ENCODE measurements at regions not wholly inside any gene's neighbourhood (a gene's known extent, or its start where the extent isn't known, plus 50 kb on each side); places are given as distances from the start of the nearest gene placed in this dataset.
A peak's percentile ranks its signal among the peaks of the same experiment; 100 is the strongest.
"Not testable (repeated sequence)": the region's sequence is repeated elsewhere in the genome, so short reads cannot be mapped to it uniquely, and the experiment has no call there.

DNA sequence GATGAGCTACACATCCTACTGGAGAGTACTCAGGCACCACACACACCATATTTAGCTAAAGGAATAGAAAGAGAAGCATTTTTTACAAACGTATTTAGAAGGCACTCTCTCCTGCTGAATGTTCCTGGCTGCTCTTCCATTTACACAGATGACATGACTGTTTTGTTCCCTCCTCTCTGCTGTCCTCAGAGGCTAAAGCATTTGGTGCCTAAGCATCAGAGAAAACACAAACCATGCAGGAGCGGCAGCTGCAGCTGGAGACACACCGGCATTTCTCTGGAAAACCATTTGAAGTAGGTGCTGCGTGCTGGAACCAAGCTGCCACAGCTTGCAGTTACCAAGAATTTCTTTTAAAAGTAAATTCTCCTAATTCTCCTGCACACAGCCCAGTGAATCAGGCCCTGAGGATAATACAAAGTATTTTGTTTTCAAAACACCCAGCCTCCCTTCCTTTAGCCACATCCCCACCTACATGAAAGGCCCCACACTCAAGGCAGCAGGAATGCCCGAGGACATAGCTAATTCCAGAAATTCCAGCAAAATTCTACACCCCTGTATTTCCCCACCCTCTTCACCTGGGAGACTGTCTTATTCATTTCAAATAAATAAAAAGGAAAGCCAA, 488.9 kb upstream of the SOX11 start:
- intact Hi-C loops (cut with DNase I), result no loop called here
- WGBS, 2 donors, result 33 to 42% methylated on average over 5 of the region's 5 CpGs
- no peak for TF ChIP-seq POLR2A (IDR thresholded peaks at IDR 0.05)
- TF ChIP-seq, protein P1, sequence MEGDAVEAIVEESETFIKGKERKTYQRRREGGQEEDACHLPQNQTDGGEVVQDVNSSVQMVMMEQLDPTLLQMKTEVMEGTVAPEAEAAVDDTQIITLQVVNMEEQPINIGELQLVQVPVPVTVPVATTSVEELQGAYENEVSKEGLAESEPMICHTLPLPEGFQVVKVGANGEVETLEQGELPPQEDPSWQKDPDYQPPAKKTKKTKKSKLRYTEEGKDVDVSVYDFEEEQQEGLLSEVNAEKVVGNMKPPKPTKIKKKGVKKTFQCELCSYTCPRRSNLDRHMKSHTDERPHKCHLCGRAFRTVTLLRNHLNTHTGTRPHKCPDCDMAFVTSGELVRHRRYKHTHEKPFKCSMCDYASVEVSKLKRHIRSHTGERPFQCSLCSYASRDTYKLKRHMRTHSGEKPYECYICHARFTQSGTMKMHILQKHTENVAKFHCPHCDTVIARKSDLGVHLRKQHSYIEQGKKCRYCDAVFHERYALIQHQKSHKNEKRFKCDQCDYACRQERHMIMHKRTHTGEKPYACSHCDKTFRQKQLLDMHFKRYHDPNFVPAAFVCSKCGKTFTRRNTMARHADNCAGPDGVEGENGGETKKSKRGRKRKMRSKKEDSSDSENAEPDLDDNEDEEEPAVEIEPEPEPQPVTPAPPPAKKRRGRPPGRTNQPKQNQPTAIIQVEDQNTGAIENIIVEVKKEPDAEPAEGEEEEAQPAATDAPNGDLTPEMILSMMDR (IDR thresholded peaks at IDR 0.05), result no peak
- peaks cover 7 to 13% of the 10 kb centered on the region in 2 donors for H3K4me1 ChIP-seq
- no peak overlapping the region for H3K4me3 ChIP-seq (replicated peaks in 1 of 3)
- no peaks in the 10 kb centered on the region for H3K27me3 ChIP-seq
- no peak overlapping the region for H3K27ac ChIP-seq
- H3K9me3 ChIP-seq, result no peaks in the 10 kb centered on the region
- H3K36me3 ChIP-seq, result no peaks in the 10 kb centered on the region
- peak in 1 of 2 donors; percentile 20 for DNase-seq

DNA sequence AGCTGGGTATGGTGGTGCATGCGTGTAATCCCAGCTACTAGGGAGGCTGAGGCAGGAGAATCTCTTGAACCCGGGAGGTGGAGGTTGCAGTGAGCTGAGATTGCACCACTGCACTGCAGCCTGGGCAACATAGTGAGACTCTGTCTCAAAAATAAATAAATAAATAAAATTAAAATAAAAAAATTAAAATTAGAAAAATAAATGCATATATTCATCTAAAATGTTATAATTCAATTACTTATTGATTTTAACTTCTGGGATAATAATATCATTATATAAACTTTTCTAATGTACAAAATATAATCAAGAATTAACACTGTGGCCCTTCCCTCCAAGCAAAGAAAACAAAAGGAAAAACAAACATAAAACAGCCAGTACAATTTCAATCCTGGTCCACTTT, 485.4 kb upstream of the SOX11 start:
- H3K4me1 ChIP-seq; DNase-seq; H3K9me3 ChIP-seq; H3K36me3 ChIP-seq; H3K27me3 ChIP-seq; intact Hi-C loops (cut with DNase I); H3K4me3 ChIP-seq (replicated peaks in 1 of 3); H3K27ac ChIP-seq: not testable (repeated sequence)
- 91 to 93% methylated on average over 2 of the region's 2 CpGs for WGBS, 2 donors

DNA sequence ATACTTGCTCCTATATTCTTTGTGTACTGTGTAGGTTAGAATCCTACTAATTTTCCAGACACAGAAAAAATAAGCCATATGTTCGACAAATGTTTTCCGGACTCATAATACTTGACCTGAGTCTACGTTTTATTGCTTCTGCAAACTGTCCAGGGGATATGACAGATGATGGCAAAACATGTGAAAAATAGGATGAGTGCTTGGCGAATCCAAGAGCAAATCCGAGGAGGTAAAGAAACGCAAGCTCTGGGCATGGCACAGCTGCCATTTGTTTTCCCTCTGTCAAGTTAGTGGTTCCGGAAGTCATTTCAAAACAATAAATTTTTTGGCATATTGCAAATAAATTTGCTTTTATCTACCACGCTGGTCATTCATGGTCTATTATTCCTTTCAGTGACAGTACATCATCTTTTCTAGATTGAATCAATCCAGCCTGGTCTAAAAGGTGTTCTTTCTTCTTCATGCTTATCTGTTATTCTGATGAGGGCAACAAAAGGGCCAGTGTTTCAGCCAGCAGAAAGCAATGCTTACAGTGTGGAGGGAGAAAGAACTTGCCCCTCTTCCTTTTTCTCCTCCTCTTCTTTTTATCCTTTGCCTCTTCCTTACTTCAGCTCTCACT, 476.1 kb upstream of the SOX11 start:
- no peak for DNase-seq
- no peak overlapping the region for H3K27ac ChIP-seq
- TF ChIP-seq, protein P1 (IDR thresholded peaks at IDR 0.05), result no peak
- TF ChIP-seq POLR2A (IDR thresholded peaks at IDR 0.05), result no peak
- WGBS, 2 donors, result 89 to 90% methylated on average over 8 of the region's 8 CpGs
- H3K9me3 ChIP-seq, result no peaks in the 10 kb centered on the region
- H3K4me3 ChIP-seq (replicated peaks in 1 of 3), result no peak overlapping the region
- no peaks in the 10 kb centered on the region for H3K4me1 ChIP-seq
- H3K36me3 ChIP-seq, result no peaks in the 10 kb centered on the region
- H3K27me3 ChIP-seq, result no peaks in the 10 kb centered on the region
- intact Hi-C loops (cut with DNase I), result no loop called here

DNA sequence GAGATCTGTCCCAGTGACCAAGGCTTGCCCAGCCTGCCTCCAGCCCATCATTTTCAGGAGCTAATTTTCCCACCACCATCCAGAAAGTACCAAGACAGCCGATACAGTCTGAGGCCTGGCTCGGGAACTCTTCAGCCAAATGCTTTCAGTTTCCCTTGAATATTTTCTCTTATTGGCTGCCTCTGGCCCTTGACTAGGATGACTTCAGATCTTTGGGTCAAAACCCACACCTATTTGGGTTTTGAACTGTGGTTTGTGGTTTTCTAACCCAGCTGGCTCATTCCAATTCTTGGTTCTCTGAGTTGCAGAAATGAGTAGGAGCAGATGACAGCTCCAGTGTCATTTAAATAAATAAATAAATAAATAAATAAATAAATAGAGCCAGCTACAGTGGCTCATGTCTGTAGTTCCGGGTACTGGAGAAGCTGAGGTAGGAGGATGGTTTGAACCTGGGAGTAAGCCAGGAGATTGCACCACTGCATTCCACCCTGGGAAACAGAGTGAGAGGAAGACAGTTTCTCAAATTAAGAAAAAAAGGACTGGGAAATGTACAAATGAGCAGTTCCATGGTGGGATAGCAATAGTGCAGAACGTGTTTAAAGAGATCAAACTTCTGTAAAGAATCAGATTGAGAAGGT, 465.0 kb upstream of the SOX11 start:
- DNase-seq, result no peak
- Histone ChIP-seq H3K4me3 (replicated peaks in 1 of 3) (no peak overlapping the region), H3K27ac (no peak overlapping the region), H3K4me1 (no peaks in the 10 kb centered on the region), H3K27me3 (no peaks in the 10 kb centered on the region), H3K9me3 (no peaks in the 10 kb centered on the region), H3K36me3 (no peaks in the 10 kb centered on the region)
- WGBS, 2 donors, result 87 to 91% methylated on average over 4 of the region's 4 CpGs
- intact Hi-C loops (cut with DNase I), result no loop called here
- TF ChIP-seq POLR2A (IDR thresholded peaks at IDR 0.05), result no peak
- TF ChIP-seq, protein P1 (IDR thresholded peaks at IDR 0.05), result no peak

DNA sequence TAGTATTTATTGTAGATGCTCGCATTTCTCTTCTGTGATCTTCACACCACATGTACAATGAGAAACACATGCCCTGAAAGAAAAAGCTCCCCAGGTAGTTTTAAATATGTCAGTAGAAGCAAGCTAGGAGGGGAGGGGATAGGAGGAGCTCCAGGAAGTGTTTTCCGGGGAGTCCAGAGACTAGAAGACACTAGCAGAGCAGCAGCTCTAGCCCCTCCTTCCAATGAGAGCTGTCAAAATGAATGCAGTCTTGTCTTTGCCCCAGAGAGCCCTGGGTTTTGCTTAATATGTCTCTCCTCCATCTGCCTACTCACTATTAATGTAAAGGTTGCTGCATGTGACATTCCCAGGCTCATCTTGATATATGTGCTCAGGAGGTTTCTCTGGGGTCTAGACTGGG, 462.6 kb upstream of the SOX11 start:
- Histone ChIP-seq H3K9me3 (no peaks in the 10 kb centered on the region), H3K4me1 (no peaks in the 10 kb centered on the region), H3K36me3 (no peaks in the 10 kb centered on the region), H3K4me3 (replicated peaks in 1 of 3) (no peak overlapping the region), H3K27ac (no peak overlapping the region), H3K27me3 (no peaks in the 10 kb centered on the region)
- intact Hi-C loops (cut with DNase I), result no loop called here
- WGBS, 2 donors, result 75 to 79% methylated on average over 2 of the region's 2 CpGs
- TF ChIP-seq POLR2A (IDR thresholded peaks at IDR 0.05), result no peak
- TF ChIP-seq, protein P1 (IDR thresholded peaks at IDR 0.05), result no peak
- no peak for DNase-seq

Data from thyroid gland (tissue), 4 donors.